ENCODE measurements at regions not wholly inside any gene's neighbourhood (a gene's known extent, or its start where the extent isn't known, plus 50 kb on each side); places are given as distances from the start of the nearest gene placed in this dataset.

GRCh38 chr2:153604133-153604532, 125.6 kb upstream of the RPRM start:
- TF ChIP-seq CTCF (IDR thresholded peaks at IDR 0.05) (no peak), POLR2A (IDR thresholded peaks at IDR 0.05) (no peak)

All from body of pancreas (tissue), 4 donors.